HG03439 (cell line): ENCODE measurements at regions not wholly inside any gene's neighbourhood (a gene's known extent, or its start where the extent isn't known, plus 50 kb on each side); places are given as distances from the start of the nearest gene placed in this dataset.
"Not testable (repeated sequence)": the region's sequence is repeated elsewhere in the genome, so short reads cannot be mapped to it uniquely, and the experiment has no call there.

Experiments used
- ATAC-seq: cut with Tn5 transposase; IDR thresholded peaks from one replicate; pipeline ENCODE4 v1.9.1; 2021; ENCODE audit warnings: mild to moderate bottlenecking, moderate library complexity; ENCODE audit not compliant: unreplicated experiment

GRCh38 chr18:38886235-38886634 is 1320.6 kb upstream of the CELF4 start:
- no peak for ATAC-seq

DNA sequence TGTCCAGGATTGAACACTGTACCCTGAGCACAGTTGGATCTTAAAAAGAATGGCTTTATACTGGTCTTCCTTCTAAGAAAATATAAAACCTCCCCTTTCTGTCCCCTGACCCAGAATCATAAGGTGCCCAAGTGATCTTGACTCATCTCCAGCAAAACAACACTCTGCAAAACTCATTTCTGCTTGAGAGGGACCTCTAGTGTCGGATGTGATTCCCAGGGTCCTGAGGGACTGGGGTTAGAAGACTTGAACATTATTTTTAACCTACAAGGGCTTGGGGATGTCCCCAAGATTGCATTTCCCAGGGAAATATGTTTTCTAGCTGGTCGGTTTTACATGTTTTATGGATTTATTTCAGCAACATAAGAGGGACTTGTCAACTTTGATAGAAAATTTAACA is 1318.5 kb upstream of the CELF4 start:
- no peak for ATAC-seq

DNA sequence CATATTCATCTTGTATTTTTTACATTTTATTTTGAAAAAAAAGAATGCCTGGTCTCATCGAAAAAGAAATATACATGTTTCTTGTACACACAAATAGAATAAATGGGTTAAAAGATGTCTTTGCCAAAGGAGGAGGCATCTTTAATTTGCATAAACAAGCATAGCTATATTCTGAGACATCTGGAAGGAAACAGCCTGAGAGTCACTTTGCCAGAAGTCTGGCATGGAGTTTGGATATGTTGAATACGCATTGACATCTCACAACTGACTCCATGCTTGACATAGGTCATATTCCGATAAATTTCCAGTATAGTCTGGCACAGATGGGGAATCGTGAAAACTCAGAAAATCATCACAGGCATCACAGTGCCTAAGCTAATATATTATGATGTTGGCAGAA is 1317.5 kb upstream of the CELF4 start:
- no peak for ATAC-seq

- no peak for ATAC-seq
Observed at GRCh38 chr18:38879871-38880270, 1314.3 kb upstream of the CELF4 start.

GRCh38 chr18:38872342-38872741 is 1306.7 kb upstream of the CELF4 start:
- no peak for ATAC-seq

GRCh38 chr18:38868757-38869156 is 1303.2 kb upstream of the CELF4 start:
- no peak for ATAC-seq

GRCh38 chr18:38867680-38868079 is 1302.1 kb upstream of the CELF4 start:
- no peak for ATAC-seq

DNA sequence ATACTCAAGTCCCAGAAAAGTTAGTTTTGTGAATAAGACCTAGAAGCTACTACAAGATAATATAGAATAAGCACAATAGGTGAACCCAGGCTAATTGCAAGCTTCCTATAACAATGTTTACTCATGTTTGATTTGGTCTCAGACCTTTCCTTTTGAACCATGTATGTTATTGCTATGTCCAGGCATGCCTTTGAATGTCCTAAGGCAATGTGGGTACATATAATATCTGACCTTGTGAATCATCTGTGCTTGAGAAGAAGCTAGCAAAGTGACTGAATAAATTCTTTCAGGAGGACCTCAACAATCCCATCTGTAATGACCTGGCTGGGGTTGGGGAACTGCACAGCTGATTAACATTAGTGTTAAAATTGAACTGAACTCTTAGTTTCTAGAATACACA is 1285.9 kb upstream of the CELF4 start:
- ATAC-seq: no peak

GRCh38 chr18:38847326-38847725 is 1281.7 kb upstream of the CELF4 start:
- ATAC-seq: no peak

- ATAC-seq: no peak
Observed at GRCh38 chr18:38843291-38843690, 1277.7 kb upstream of the CELF4 start.

- no peak for ATAC-seq
Observed at GRCh38 chr18:38826247-38826646, 1260.6 kb upstream of the CELF4 start.

DNA sequence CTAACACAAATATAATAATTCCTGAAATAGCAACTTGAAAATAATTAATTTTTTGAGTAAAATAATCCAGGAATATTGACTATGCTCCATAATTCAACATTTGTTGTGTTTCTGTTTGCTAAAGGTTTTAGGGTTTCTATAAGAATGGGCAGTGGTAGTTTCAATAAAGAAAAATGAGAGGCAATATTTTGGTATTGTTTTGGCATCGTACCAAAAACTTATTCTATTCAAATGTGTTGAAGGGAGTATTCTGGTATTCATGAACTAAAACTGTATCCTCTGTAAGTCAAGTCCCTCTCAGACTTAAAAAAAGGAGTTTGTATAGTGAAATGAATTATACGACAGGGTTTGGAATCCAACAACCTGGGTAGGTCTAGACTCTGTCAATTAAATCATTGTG is 1245.6 kb upstream of the CELF4 start:
- no peak for ATAC-seq

GRCh38 chr18:38810789-38811188 is 1245.2 kb upstream of the CELF4 start:
- no peak for ATAC-seq

GRCh38 chr18:38807915-38808314 is 1242.3 kb upstream of the CELF4 start:
- ATAC-seq: no peak

GRCh38 chr18:38805256-38805655 is 1239.7 kb upstream of the CELF4 start:
- ATAC-seq: no peak

DNA sequence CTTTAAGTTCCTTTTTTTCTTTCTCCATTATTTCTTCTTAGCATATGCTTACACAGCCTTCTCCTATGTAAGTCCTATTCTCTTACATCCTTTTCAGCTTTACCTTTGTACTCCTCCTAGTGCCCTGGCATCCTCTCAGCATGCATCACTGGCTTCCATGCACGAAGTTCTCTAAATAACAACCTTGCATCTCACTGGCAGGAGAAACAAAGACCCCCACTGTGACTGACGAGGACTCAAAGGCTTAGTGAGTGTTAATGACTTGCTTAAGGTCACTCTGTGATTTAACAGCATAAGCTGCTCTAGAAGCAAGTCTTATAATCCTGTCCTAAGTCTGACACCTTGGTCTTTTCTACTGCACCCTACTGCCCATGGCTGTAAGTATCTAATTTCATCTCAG is 1236.0 kb upstream of the CELF4 start:
- no peak for ATAC-seq

DNA sequence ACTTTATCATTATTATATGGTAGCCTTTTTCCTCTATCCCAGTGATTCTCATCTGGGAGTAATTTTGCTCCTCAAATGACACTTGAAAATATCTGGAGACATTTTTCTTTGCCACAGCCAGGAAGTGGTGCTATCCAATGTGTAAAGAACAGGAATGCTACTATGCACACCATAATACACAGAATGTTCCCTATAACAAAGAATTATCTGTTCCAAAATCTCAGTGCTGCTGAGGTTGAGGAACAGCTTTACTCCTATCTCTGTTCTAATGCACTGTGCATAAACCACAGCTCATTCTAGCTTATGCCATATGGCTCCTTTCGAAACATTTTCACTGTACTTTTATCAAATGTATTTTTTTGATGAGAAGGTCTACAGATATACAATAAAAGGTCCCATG is 1231.2 kb upstream of the CELF4 start:
- no peak for ATAC-seq

- no peak for ATAC-seq
Observed at GRCh38 chr18:38792731-38793130, 1227.1 kb upstream of the CELF4 start.

GRCh38 chr18:38790786-38791185 is 1225.2 kb upstream of the CELF4 start:
- ATAC-seq: no peak

DNA sequence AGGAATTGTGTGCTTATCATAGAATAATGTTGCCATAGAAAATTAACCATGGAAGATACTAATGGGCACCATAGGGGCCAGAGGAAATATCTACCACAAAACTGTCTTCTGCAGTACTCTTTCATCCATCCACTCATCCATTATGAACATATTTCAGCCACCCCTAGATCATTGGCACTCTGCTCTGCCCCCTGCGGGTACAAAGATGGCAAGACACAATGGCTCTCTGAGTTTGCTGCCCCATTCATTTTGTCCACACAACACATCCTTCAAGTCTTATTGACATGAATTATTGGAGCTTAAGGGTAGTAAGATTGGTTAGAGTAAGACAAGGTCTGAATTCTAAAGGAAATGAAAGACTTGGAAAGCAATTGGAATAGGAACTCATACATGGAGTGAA is 1224.7 kb upstream of the CELF4 start:
- ATAC-seq: no peak

DNA sequence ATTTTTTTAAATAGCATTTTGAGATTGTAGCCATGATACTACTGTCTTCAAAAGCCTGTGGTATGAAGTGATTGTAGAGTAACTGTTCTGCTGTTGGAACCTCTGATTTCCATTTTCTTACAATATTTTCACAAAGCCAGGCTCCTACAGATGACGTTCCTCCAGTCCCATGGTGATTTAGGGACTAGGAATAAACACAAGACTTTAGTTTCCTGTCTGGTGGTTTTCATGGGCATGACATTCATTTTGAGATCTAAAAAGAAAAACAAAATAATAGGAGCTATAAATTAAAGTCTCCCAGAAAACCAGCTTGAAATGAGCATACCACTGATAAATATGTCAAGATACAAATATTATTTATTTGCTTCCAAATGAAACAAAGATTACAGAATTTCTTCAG is 1223.5 kb upstream of the CELF4 start:
- ATAC-seq: no peak

GRCh38 chr18:38786906-38787305 is 1221.3 kb upstream of the CELF4 start:
- ATAC-seq: no peak

GRCh38 chr18:38771620-38772019 is 1206.0 kb upstream of the CELF4 start:
- ATAC-seq: not testable (repeated sequence)

DNA sequence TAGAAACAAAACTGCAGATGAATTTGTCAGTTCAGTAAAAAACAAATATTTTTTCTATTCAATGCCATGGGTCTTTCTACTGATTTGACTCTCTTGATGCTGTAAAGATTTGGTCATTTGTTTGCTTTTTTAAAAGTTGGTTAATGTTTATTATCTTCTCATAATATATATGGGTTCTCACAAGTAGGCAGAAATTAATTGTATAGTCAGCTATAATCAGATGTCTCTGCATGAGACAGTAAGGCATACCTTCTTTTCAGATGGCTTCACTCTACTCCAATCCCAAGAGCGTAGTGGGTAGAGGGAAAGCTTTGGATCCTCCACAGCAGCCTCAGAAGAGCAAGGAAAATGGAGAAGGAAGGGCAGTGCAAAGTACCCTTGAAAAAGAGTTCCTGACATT is 1202.9 kb upstream of the CELF4 start:
- ATAC-seq: no peak
